Fibroblast of lung (primary cell): ENCODE measurements at regions not wholly inside any gene's neighbourhood (a gene's known extent, or its start where the extent isn't known, plus 50 kb on each side); places are given as distances from the start of the nearest gene placed in this dataset.

ENCODE experiments used
- DNase-seq, 2 donors: peaks; one replicate each; pipeline versions ENCODE4 v3.0.0 to v3.0.0-alpha.2; 2010; ENCODE audit warnings: low read depth in 2 of 2
- H2AFZ ChIP-seq: 2 replicates; pipeline ENCODE4 v1.5.1; 2012; ENCODE audit warnings: low read length, control low read depth, inconsistent platforms
- H3K27ac ChIP-seq: 2 replicates; pipeline ENCODE4 v1.5.1; 2011; ENCODE audit warnings: low read length, control low read depth; ENCODE audit not compliant: insufficient read depth
- H3K27me3 ChIP-seq: 2 replicates; pipeline ENCODE4 v1.5.1; 2011; ENCODE audit warnings: mild to moderate bottlenecking, low read length; ENCODE audit not compliant: control insufficient read depth, insufficient read depth
- H3K36me3 ChIP-seq: 2 replicates; pipeline ENCODE4 v1.5.1; 2011; ENCODE audit warnings: low read length; ENCODE audit not compliant: control insufficient read depth, insufficient read depth
- H3K4me1 ChIP-seq: 2 replicates; pipeline ENCODE4 v1.5.1; 2011; ENCODE audit warnings: low read length; ENCODE audit not compliant: control insufficient read depth, insufficient read depth; ENCODE audit errors: extremely low read depth
- H3K4me2 ChIP-seq: 2 replicates; pipeline ENCODE4 v1.5.1; 2011; ENCODE audit warnings: low read length, control low read depth; ENCODE audit not compliant: insufficient read depth; ENCODE audit errors: extremely low read depth
- H3K4me3 ChIP-seq, 4 experiments: fragments of 200-600 bp in 1 of 4; sonication (generic) in 1 of 4; replicated peaks in 1 of 4; 2 replicates each; pipeline ENCODE4 v1.5.1; 2011 to 2016; ENCODE audit warnings: low read length in 4 of 4, low read depth in 3 of 4, mild to moderate bottlenecking in 3 of 4, control low read depth in 2 of 4, inconsistent platforms in 1 of 4, mixed read lengths in 1 of 4; ENCODE audit not compliant: insufficient read depth in 1 of 4; ENCODE audit errors: control extremely low read depth in 1 of 4
- H3K79me2 ChIP-seq: 2 replicates; pipeline ENCODE4 v1.5.1; 2012; ENCODE audit warnings: mild to moderate bottlenecking, low read length, inconsistent platforms; ENCODE audit not compliant: control insufficient read depth, insufficient read depth
- H3K9ac ChIP-seq: 2 replicates; pipeline ENCODE4 v1.5.1; 2011; ENCODE audit warnings: mild to moderate bottlenecking, low read length, control low read depth; ENCODE audit not compliant: insufficient read depth
- H3K9me3 ChIP-seq: 2 replicates; pipeline ENCODE4 v1.5.1; 2012; ENCODE audit warnings: low read depth, low read length; ENCODE audit not compliant: control insufficient read depth, insufficient read depth
- H4K20me1 ChIP-seq: 2 replicates; pipeline ENCODE4 v1.5.1; 2011; ENCODE audit warnings: low read length; ENCODE audit not compliant: control insufficient read depth, insufficient read depth; ENCODE audit errors: extremely low read depth
- EZH2 ChIP-seq: IDR thresholded peaks from 2 replicates; pipeline ENCODE4 v1.5.1; 2012; ENCODE audit warnings: low read length, control low read depth, mild to moderate bottlenecking; ENCODE audit errors: missing control alignments
- TF ChIP-seq, protein P1 (sequence below), 2 donors: IDR thresholded peaks in 1 of 2; conservative IDR thresholded peaks in 1 of 2; 1 replicate in 1 of 2; 2 replicates in 1 of 2; pipeline ENCODE4 v1.5.1; 2011 to 2012; ENCODE audit warnings: low read length in 2 of 2, control low read depth in 1 of 2, inconsistent platforms in 1 of 2, low read depth in 1 of 2, mild to moderate bottlenecking in 1 of 2

DNA sequence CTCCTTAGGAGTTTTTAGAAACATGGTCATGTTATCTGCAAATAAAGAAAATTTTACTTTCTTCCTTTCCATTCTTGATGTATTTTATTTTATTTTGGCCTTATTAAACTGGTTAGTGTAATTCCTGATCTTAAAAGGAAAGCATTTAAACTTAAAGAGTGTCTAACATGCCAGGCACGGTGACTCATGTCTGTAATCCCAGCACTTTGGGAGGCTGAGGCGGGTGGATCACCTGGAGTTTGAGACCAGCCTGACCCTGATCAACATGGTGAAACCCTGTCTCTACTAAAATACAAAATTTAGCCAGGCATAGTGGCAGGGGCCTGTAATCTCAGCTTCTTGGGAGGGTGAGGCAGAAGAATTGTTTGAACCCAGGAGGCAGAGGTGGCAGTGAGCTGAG, 281.3 kb downstream of the PTTG2 start:
- Histone ChIP-seq H3K9me3 (no peaks in the 10 kb centered on the region), H3K4me2 (no peak overlapping the region), H2AFZ (no peak overlapping the region), H4K20me1 (no peaks in the 10 kb centered on the region), H3K4me3 (no peak overlapping the region), H3K27me3 (no peaks in the 10 kb centered on the region), H3K79me2 (no peaks in the 10 kb centered on the region), H3K36me3 (no peaks in the 10 kb centered on the region), H3K27ac (no peak overlapping the region), H3K4me1 (no peaks in the 10 kb centered on the region), H3K9ac (no peak overlapping the region)
- peak in 1 of 2 donors; percentile 30 for DNase-seq
- TF ChIP-seq, protein P1, sequence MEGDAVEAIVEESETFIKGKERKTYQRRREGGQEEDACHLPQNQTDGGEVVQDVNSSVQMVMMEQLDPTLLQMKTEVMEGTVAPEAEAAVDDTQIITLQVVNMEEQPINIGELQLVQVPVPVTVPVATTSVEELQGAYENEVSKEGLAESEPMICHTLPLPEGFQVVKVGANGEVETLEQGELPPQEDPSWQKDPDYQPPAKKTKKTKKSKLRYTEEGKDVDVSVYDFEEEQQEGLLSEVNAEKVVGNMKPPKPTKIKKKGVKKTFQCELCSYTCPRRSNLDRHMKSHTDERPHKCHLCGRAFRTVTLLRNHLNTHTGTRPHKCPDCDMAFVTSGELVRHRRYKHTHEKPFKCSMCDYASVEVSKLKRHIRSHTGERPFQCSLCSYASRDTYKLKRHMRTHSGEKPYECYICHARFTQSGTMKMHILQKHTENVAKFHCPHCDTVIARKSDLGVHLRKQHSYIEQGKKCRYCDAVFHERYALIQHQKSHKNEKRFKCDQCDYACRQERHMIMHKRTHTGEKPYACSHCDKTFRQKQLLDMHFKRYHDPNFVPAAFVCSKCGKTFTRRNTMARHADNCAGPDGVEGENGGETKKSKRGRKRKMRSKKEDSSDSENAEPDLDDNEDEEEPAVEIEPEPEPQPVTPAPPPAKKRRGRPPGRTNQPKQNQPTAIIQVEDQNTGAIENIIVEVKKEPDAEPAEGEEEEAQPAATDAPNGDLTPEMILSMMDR (conservative IDR thresholded peaks at IDR 0.05 in 1 of 2, IDR thresholded peaks at IDR 0.05 in 1 of 2; ENCODE audit: low read depth in 1 of 2, low read length in 2 of 2) = no peak
- no peak for TF ChIP-seq EZH2

DNA sequence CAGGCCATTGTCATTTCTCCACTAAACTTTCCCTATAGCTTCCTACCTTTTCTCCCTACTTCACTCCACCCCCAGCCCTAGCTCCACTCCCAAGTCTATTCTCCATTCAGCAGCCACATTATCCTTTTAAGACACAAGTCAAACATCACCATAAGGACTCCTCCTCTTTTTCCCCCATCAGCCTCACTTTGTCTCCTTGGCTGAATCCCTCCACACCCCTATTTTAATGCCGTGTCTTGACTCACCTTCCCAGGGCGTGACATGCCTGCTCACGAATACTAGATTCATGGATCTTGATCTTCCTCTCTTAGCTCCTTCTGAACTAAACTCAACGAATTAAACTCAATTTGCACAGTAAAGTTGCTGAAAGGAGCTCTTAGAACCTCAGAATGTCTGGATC, 281.9 kb downstream of the PTTG2 start:
- H3K36me3 ChIP-seq = no peaks in the 10 kb centered on the region
- no peak for DNase-seq
- no peaks in the 10 kb centered on the region for H3K4me1 ChIP-seq
- no peak overlapping the region for H3K4me2 ChIP-seq
- no peaks in the 10 kb centered on the region for H4K20me1 ChIP-seq
- H3K79me2 ChIP-seq = no peaks in the 10 kb centered on the region
- no peaks in the 10 kb centered on the region for H3K9me3 ChIP-seq
- no peak overlapping the region for H2AFZ ChIP-seq
- no peak overlapping the region for H3K4me3 ChIP-seq
- no peak overlapping the region for H3K9ac ChIP-seq
- no peak for TF ChIP-seq EZH2
- TF ChIP-seq, protein P1 (conservative IDR thresholded peaks at IDR 0.05 in 1 of 2, IDR thresholded peaks at IDR 0.05 in 1 of 2; ENCODE audit: low read depth in 1 of 2, low read length in 2 of 2) = no peak
- H3K27me3 ChIP-seq = no peaks in the 10 kb centered on the region
- H3K27ac ChIP-seq = no peak overlapping the region

DNA sequence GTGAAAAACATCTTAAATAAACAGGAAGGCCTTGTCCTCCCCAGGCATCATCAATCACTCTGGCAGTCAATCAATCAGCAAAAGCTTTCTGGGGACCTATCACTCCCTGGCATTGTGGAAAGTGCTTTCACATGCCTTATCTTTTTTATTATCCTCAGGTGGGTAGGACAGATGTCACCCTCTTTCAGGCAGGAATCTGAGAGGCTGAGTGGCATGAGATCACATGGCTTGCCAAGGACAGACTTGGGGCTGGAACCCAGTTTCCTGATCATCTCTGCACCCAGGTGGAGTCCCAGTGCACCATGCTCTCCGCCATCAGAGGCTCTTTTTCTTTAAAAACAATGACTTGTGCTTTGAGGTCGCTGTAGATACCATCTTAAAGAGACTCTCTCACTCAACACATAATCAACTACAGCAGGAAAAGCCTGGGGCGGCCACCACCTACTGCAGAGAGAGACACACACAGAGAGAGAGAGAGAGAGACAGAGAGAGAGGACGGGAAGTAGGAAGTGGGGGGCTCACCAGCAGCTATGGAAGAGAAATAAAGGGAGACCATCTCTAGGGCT, 282.7 kb downstream of the PTTG2 start:
- H3K9me3 ChIP-seq = no peaks in the 10 kb centered on the region
- no peak overlapping the region for H3K27ac ChIP-seq
- no peak overlapping the region for H2AFZ ChIP-seq
- no peaks in the 10 kb centered on the region for H3K36me3 ChIP-seq
- no peak overlapping the region for H3K4me3 ChIP-seq
- H3K4me1 ChIP-seq = no peaks in the 10 kb centered on the region
- TF ChIP-seq, protein P1 (conservative IDR thresholded peaks at IDR 0.05 in 1 of 2, IDR thresholded peaks at IDR 0.05 in 1 of 2; ENCODE audit: low read depth in 1 of 2, low read length in 2 of 2) = no peak
- TF ChIP-seq EZH2 = no peak
- no peak overlapping the region for H3K4me2 ChIP-seq
- H4K20me1 ChIP-seq = no peaks in the 10 kb centered on the region
- DNase-seq = no peak
- H3K27me3 ChIP-seq = no peaks in the 10 kb centered on the region
- no peaks in the 10 kb centered on the region for H3K79me2 ChIP-seq
- no peak overlapping the region for H3K9ac ChIP-seq
